NCI-H2171 (cell line): ENCODE measurements at regions not wholly inside any gene's neighbourhood (a gene's known extent, or its start where the extent isn't known, plus 50 kb on each side); places are given as distances from the start of the nearest gene placed in this dataset.
A peak's percentile ranks its signal among the peaks of the same experiment; 100 is the strongest.

Source experiments
- DNase-seq: peaks from one replicate; lab custom pipeline; 2025; lab: John Stamatoyannopoulos, UW

DNA sequence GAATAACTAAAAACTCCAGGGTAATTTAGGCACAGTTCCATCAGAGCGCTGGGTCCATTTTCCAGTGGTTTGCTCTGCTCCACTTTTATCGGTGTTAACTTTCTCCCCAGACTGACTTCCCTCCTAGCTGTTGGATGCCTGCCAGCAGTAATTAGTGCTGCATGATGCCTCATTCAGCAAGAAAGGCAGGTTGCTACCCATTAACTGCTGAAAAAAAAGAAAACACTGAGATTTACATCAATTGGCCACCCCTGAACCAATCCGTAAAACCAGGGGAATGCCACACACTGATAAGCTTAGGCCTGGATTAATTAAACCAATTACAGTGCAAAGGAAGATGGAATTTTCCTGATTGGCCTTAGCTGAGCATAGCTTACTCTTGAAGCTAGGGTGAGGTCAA is 182.4 kb upstream of the CXXC4 start:
- DNase-seq: peak; percentile 42

DNA sequence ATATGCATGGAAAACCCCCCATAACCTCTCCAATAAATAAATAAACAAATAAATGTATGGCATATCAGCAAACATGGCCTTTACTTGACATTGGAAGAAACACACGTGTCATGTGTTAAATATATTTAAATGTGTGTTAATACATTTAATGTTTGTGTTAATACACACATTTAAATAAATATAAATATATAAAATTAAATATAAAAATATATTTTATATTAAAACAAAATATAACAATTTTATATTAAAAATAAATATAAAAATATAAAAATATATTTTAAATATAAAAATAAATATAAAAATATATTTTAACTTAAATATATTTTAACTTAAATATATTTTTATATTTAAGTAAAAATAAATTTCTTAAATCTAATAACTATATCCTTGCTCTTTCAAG is 187.6 kb upstream of the CXXC4 start:
- no peak for DNase-seq

DNA sequence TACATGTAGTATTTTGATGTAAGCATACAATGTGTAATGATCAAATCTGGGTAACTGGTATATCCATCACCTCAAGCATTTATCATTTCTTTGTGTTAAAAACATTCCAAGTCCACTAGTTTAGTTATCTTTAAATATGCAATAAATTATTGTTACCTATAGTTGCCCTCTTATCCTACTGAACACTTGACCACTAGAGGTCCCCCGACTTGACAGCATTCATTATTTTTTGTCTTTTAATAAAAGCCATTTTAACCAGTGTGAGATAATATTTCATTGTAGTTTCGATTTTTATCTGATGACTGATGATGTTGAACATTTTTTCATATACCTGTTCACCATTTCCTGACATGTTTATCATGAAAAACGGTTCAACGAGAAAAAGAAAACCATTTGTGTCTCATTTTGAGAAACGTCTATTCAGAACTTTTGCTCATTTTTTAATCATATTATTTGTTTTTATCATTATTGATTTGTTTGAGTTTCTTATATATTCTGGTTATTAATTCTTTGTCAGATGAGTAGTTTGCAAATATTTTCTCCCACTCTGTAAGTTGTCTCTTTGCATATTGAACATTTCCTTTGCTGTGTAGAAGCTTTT is 199.0 kb upstream of the CXXC4 start:
- no peak for DNase-seq

DNA sequence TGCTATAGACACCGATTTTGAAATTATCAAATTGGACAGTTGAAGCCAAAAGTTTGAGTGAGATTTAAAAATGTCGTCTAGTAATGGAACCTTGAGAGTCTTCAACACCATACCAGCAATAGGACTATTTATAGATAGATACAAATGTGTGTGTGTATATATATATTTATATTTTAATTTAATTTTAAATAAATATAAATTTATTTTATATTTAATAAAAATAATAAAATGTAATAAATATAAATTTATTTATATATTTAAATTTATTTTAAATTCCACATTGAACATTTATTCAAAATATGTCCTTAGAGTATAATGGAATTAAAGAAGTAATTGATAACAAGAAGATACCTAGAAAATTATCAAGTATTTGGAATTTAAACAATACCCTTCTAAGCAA is 221.9 kb upstream of the CXXC4 start:
- no peak for DNase-seq

DNA sequence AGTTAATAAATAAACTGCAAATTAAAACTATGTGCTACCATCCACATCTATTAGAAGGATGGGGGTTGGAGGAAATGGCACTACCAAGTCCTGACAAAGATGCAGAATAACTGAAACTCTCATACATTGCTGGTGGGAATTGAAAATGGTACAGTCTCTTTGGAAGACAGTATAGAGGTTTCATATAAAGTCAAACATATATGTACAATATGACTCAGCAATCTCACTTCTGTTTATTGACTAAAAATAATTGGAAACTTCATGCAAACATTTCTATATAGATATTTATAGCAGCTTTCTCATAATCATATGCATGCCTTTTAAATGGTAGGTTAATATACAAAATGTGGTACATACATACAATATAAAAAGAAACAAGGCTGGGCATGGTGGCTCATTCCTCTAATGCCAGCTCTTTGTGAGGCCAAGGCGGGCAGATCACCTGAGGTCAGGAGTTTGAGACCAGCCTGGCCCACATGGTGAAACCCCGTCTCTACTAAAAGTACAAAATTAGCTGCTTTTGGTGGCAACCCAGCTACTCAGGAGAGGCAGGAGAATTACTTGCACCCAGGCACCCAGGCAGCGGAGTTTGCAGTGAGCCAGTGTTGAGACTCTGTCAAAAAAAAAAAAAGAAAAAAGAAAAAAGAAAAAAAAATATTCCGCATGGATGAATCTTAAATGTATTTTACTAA is 225.0 kb upstream of the CXXC4 start:
- no peak for DNase-seq

DNA sequence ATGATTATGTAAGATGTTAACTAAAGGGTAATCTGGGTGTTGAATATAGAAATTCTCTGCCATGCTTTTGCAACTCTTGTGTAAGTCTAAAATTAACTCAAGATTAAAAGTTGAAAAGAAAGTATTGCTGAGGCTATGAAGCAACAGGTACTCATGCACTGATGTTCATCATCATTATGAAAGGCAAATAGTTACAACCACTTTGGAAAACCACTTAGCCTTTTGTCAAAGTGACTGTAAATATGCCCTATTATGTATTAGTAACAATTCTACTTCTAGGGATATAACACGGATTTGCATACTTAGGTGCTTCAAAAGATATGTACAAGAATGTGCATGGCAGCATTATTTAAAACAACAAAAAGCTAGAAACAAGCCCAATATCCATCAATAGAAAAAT is 227.8 kb upstream of the CXXC4 start:
- DNase-seq: no peak

DNA sequence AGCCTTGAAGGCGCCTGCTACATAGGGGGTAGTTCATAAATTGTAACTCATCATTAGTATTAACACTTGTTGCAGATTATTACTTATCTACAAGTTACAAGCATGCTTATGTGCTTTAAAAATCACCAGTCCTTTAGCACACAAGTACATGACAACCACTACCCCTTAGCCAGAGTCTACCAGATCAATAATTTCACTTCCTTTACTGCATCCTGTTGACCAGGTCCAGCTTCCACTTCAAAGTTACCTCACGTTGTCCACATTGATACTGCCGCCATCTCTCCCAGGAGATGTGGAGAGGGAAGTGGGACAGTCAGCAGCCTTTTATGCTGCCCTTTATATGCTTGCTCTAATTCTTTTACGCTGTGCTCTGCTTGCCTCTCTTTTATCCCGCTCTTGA is 231.3 kb upstream of the CXXC4 start:
- no peak for DNase-seq

DNA sequence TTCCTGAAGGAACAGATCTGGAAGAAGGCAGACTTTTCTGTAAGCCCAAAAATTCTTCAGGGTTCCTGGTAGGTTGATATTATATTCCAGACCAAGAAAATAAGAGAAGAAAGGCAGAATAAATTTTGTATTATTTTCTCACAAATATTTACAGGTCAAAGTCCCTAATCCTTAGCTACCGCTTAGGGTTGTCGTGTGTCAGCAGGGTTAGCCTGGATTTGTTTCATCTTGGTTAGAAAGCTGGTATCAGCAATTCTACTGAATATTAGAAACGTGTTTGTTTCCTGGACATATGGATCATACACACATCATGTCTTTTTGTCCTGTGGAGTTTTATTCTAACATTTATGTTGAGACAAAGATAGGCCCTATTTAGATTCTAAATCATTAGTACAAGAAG is 232.9 kb upstream of the CXXC4 start:
- no peak for DNase-seq

DNA sequence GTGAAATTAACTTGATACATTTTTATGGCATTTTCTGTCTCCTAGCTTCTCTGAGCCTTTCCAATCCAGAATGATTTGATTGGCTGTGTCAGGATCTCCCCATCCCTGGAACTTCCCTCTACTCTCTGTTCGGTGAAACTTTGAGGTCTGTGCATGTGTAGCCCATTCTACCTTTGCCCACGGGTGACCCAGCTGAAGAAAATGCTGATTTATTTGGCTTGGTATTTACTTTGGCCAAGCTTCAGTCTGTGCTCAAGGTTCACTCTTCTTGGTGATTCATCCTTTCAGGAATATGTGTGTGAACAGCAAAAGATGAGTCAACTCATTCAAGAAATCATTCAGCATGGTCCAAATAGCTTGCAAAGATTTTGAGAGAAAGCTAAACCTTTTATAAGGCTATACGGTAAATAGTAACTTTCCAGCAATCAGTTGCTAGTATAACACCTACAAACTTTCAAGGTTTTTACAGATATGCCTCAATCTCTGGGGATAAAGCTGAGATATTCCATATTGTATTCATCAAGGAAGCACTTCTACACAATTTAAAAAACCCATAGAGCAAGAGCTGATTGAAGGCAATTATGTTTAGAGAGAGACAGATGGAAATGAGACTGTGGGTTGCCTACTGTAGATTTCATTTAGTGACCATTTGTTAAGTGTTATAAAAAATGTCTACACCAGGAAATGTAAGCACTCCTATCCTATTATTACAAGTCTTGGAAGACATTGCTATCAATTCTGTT is 233.9 kb upstream of the CXXC4 start:
- no peak for DNase-seq

DNA sequence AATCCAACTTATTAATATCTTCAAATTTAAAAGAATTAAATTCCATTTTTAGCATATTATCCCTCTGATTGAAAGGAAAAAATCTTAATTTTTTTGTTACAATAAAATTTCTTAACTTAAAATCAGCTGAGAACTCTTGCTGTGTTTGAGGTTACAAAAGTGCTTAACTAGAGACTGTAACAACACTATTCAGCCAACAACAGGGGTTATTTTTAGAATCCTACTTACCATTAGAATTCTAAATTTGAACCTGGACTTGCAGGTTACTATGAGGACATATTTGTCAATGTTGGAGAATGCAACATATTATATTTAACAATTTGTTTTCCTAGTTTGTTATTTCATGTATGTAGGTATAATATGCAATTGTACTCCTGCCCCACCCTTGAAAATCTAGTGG is 238.1 kb upstream of the CXXC4 start:
- DNase-seq: no peak

DNA sequence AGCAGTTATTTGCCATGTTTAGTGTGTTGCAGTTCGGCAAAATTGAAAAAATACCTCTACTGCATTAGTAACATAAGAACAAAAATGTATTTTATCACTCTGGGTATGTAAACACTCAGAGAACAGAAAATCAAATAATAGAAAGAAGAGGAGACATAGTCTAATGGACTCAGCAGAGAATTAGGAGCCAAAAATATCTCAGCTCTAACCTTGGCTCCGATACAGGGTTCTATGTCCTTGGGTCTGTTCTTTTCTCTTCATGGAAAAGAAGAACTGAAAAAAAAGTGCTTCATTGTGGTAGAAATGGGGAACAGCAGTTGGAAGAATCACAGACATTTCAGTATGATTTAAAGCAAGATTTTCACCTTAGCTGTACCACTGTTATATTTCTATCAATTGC is 240.5 kb upstream of the CXXC4 start:
- no peak for DNase-seq

DNA sequence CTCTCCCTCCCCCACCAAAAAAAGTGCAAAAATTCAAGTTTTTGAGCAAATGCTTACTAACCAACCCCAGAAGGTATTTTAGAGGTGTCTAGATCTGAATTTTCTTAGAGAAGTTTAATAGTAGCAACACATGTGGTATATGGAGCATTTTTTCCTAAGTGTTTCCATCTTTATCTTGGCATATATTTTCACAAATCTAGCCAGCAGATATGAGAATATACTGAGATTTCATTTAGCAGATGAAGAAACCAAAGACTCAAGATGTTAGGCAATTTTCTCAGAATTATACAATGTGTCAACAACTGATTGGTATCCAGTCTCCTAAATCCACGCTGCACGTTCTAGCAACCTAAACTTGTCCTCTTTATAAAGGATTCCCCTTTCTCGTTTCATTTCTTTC is 245.5 kb upstream of the CXXC4 start:
- no peak for DNase-seq

DNA sequence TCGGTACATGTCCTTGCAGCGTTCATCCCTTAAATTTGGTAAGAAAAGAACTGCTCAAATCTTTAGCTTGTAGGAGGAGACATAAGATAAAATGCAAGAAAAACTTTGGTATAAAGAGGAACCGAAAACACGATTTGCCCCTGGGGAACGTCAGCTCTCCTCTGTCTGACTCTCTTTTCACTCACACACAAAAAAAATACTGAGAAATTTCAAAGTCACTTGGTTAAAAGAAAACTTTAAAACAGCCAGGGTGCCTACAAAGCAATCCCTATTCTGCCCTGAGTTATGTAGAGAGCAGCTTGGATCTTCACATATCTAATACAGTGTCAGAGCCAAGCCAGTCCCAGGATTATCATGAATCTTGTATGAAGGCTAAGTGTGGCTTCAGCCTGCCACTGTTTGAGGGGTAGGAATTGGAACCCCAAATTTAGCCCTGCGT is 248.5 kb upstream of the CXXC4 start:
- no peak for DNase-seq

DNA sequence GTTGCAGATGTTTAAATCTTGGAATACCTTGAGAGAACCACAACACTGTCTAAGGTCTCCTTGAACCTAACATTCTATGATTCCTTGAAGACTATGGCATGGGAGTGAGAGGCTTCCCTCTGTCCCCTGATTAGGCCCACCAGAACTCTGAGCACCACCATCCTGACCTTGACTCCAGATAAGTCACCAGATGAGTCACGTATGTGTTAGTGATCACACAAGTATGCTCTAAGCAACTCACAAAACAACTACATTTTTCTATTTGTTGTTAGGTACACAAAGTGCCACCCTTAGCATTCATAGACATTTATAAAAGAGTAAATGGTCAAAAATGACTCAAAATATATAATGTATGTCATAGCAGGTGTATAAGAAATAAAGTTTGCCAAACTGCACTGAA is 252.9 kb upstream of the CXXC4 start:
- no peak for DNase-seq

DNA sequence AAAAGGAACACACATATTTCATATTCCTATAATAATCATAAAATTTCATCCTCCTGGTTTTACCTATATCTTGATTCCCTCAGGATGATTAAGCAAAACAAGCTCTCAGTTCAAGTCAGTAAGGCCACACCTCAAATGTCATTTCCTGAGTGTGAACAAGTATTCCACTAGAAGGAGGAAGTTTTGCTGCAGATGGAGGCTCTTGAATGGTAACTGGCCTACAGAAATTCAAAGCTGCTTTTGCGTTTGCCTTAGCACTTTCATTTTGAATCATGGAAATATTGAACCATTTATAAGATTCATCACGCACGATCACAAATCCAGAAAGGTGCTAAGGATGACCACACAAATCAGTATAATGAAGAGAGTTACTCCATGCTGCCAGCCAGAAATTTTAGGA is 254.4 kb upstream of the CXXC4 start:
- DNase-seq: no peak

DNA sequence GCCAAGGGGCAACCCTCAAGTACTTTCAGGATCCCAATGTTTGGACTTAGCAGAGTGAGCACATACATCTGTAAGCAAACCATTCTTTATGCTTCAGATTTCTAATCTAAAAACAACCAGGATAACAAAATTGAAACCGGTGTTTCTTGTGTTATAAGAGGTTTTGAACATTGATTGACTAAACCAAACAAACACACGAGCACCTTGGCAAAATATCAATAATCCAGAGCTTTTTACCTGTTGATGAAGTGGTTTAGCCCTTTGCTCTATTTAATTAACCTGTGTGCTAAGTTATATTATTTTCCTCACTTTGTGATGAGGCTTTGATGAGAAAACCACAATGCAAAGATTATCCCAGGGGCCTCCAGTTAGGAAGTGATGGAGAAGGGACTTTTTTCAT is 255.3 kb upstream of the CXXC4 start:
- no peak for DNase-seq

DNA sequence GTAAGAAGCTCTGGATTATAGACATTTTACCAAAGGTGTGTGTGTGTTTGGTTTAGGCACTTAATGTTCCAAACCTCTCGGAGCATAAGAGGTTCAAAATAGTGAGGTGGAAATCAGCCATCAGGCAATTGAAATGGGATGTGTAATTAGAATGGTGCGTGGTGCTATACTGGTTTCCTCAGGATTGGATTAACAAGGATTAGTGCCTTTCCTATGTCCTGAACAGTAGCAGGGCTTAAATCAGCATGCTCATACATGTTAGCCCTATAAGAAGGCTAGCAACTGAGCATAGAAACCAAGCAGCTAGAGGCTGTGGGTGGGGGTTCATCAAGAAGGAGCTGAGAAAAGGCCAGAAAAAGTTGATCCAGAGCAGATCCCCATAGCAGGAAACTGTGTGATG is 256.8 kb upstream of the CXXC4 start:
- DNase-seq: no peak

DNA sequence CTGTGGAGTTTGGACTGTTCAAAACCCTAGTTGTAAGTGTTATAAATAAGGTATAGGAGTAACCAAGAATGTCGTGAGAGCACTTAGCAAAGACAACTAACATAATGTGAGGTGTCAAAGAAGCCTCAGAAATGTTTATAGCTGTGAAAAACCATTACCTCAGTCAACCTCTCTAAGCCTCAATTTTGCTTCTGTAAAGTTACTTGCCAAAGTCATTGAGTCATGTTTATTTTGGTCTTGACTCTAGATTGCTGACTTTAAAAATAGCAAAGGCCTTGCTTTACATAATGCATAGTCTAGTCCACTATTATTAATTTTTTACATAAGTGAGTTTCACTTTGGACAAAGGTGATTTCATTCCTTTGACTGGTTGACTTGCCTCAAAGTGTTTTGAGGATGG is 257.6 kb upstream of the CXXC4 start:
- no peak for DNase-seq

DNA sequence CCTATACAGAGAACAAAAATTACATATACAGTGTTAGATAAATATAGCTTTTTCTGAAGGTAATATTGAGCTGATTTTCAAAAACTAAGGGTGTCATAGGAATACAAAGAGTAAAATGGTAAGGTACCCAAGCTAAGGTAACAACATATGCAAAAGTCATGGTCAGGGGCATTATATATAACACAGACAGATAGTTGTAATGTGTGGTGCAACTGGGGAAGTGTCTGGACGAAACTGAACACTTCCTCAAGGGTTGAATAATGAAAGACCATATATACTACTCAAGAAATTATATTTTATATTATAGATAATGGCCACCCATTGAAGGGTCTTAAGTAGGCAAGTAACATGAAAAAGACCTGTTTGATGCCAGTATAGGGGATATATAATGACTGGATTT is 262.1 kb upstream of the CXXC4 start:
- DNase-seq: no peak

DNA sequence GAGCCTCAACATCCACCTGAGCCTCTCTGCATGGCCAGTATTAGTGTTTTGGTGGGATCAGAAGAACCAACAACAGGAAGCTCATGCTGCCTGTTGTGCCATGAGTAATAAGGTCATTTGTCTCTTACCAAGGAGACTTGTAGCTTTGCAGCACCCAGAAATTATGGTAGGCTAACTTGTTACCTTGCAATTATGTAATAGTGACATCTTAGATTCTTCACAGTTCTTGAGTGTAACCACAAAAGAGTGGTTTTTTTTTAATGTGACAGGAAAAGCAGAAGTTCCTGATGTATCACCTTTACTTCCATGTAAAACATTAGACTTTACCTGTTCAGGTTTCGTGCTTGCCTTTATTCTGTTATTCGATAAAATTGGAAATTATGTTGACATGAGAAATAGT is 263.9 kb upstream of the CXXC4 start:
- no peak for DNase-seq

DNA sequence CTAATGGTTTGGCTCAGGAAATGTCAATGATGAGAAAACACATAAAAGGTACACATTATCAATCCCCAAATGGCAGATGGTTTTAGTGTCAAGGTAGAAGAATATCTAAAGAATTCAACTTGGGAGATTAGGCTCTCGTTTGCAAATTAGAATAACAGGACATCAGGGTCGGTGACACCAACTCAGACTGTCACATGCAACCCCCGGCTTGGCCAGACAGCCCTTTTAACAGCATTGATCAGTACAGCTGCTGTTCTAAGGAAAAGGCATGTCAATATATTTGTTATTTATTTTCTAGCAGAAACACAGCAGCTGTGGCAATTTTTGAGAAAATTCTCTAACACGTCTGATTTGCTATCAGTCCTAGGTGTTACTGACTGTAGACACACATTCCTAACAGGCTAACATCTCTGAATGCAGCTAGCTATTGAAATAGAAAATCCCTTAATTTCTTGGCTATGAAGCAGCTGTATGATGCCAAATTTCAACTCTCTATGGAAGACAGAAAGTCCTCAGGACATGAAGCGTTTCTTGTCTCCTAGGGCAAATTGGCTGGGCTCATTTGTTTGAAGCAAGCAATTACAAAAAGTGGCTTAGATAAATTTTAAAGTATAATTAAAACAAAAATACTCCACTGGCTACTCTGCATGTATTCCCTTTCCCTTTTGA is 269.0 kb upstream of the CXXC4 start:
- no peak for DNase-seq

DNA sequence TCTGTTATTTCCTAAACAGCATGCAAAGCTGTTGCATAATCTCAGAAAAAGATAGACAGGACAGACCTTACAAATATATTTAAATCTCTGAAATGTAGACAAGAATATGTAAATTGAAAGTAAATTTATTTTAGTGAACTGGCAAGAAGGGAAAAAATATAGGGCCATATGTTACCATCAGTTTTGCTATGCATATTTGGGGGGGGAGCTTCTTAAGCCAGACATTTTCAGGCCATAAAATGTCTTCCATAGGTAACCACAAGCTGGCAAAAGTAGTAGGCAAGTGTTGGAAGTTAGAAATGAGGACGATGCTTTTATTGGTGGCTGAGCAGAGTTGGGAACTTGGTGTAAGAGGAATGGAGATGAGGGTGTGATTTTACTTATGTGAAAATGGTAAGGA is 272.0 kb upstream of the CXXC4 start:
- DNase-seq: no peak

DNA sequence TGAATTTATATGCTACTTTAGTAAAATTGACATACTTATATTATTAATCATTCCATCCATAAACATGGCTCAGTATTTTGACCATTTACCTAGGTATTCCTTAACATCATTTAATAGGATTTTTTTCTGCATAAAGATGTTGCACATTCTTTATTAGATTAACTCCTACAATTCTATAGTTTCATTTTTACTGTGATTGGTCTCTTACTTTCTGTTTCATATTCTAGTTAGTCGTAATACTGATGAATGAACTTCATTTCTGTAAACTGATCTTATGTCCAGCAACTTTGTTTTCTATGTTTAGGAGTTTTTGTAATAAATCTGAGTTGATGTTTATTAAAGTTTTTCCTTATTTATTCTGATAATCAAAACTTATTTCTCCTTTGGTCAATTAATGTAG is 278.2 kb upstream of the CXXC4 start:
- DNase-seq: no peak
